HG03342 (cell line): ENCODE measurements at regions not wholly inside any gene's neighbourhood (a gene's known extent, or its start where the extent isn't known, plus 50 kb on each side); places are given as distances from the start of the nearest gene placed in this dataset.

Experiments
- ATAC-seq: cut with Tn5 transposase; IDR thresholded peaks from one replicate; pipeline ENCODE4 v1.9.1; 2021; ENCODE audit warnings: mild to moderate bottlenecking, moderate library complexity; ENCODE audit not compliant: unreplicated experiment

GRCh38 chr13:33512880-33513554 lies 227.5 kb upstream of the STARD13 start:
- ATAC-seq: no peak

GRCh38 chr13:33514362-33514761 lies 228.8 kb upstream of the STARD13 start:
- ATAC-seq: no peak

DNA sequence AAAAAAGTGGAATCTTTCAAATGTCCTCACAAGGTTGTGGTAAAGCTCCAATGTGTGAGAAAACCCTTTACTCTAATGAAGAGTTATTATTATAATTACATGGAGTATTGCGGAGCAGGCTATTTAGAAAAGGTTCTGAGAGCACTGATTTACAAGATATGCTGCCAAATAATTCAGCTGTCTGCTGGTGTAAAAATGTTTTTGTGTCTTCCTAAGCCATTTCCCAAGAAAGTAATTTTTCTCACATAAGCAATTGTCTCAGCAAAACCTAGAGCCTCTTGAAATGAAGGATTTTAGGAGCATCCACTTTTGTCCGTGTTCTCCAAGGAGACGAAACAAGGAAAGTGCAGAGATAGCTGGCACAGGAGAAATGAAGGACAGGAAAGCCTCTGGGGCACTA lies 229.6 kb upstream of the STARD13 start:
- ATAC-seq: no peak

- ATAC-seq: no peak
Measured at GRCh38 chr13:33518452-33518851, 232.9 kb upstream of the STARD13 start.

DNA sequence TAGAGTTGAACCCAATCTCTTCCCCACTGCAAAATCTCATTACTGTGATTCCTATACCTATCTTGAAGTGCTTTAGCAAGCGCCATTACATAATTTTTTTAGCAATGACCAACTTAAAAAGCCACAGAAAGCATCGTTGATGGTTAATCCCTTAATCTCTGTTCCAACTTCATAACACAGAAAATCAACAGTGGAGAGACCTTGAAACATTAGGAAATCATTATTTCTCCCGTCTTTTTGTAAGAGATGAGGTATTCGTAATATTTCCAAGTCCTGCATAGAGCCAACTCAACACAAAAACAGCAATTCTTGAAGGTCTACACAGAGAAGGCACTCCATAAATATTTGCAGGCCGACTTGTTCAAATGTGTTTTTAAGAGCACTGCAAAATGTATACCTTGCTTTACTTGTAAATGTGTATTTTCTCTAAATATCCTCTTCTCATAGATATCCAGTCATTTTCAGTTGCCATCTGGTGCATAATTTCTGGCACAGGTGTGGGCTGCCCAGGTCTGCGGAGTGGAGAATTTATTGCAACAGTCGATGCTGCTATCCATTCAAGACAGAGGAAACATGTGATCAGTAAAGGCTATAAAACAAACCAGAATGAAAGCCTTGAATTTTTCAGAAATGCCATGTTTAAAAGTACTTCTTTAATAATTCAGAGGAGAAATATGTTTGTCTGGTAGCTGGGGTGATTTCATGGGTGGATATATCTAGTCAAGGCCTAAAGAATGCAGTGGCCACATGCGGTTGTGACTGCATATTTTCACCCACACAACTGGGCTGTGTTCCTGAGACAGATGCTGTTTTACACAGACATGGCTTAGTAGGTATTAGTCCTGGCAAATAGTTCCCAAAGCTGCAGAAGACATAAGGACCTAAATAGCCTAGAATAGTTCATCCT lies 234.3 kb upstream of the STARD13 start:
- ATAC-seq: no peak

DNA sequence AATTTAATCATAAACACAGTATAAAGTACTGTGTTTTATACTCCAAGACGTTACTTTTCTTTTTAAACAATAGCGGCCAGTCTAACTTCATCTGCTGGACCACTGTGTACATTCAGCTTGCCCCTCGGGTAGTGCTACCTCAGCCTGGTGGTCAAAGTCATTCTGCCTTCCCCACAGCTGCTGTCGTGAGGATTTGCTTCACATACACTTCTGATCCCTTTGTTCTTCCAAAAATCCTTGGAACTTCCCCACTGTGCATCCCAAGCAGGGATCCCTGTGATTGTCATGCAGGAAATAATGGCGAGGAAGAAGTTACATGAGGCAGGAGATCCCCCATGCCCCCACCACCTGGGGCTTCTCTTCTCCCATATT lies 234.9 kb upstream of the STARD13 start:
- no peak for ATAC-seq

DNA sequence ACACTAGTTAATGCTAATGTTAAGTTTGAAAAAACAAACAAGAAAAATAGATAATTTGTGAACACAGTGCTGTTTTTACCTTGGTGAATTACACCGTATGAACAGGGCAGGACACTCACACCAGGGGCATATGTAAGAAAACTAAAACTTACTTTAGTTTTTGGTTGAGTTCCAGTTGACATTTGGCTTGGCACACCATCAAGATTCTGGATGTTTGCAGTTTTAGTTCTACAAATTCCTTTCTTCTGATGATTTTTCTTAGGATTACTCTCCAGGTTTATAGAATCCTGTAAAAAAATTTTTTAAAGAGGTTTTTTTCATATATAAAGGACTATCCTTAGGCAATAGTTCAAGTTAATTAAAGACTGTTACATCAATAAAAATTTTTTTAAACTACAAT lies 238.5 kb upstream of the STARD13 start:
- no peak for ATAC-seq

- no peak for ATAC-seq
Measured at GRCh38 chr13:33525763-33526162, 240.2 kb upstream of the STARD13 start.

DNA sequence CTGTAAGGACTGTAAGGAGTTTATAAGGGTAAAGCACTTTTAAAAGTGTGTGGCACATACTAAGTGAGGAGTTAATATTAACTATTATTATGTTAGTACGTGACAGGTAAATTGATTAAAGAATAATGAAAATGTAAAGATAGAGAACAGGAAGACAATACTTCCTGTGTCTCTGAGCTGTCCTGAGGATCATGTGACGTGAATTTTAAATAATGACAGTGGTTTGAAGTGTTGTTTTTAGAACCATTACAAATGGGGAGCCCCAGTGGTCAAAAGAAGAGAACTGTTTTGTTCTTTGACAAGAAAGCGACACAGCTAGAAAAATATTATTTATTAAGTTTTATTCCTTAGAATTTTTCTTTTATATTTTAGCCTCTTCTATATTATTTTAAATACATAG lies 241.2 kb upstream of the STARD13 start:
- no peak for ATAC-seq

DNA sequence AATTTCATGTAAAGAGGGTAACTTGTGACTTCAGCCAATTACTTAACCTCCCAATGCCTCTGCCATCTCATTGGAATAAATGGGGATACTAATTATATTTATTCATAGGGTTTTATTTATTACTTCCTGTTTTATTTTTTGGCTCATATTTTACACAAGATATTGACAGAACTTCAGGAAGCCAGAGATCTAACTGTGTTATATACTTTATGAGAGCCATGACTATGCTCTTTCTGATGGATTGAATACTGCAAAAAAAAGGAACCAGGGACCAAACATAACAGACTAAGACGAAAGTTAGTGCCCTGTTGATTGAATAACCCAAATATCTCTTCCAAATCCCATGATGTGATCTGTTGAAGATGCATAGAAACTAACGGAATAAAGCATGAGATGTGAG lies 243.3 kb upstream of the STARD13 start:
- ATAC-seq: no peak

DNA sequence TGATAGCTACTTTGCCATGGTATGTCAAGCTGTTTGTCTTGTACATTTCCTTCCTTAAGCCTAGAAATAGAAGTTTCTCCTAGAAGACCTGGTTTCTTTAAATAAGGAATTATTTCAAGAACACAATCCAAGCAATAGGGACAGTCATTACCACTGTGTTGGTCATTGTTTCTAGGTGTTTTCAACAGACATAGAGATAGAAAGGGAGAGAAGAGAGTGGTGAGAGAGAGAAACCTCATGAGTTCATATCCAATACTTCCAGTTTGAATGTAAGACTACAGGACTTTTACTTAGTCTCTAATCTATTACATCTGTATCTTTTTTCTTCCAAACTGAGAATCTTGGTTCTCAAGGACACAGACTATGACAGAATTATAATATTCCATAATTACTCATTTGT lies 245.9 kb upstream of the STARD13 start:
- no peak for ATAC-seq

DNA sequence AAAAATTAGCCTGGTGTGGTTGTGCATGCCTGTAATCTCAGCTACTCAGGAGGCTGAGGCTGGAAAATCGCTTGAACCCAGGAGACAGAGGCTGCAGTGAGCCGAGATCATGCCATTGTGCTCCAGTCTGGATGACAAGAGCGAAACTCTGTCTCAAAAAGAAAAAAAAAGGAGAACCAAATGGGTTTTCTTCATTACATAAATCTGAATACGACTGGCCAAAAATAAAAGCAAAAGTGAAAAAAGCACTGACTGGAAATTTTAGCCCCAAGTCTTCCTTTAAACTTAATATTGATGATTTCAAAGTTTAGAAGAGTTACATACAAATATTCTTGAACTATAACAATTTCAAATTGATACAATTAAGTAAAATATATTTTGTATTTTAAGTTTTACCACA lies 249.5 kb upstream of the STARD13 start:
- no peak for ATAC-seq

DNA sequence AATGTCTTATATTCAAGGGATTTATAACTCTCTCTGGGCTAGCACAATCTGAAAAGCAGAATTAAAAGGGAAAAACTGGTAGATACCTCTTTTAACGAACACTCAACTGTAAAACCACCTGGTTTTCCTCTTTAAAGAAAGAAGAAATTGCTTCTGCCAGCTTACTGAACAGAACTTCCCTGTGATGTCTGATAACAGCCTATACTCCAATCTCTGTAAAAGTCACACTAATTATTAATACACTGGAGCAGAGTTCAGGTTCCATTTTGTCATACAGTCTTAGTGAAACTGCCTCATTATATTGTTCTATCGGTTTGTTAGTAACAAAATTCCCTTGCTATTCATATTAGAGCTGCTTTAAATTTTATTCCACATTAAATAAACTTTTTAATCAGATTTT lies 251.0 kb upstream of the STARD13 start:
- no peak for ATAC-seq

- ATAC-seq: no peak
Measured at GRCh38 chr13:33537026-33537425, 251.5 kb upstream of the STARD13 start.

- ATAC-seq: no peak
Measured at GRCh38 chr13:33537676-33538075, 252.1 kb upstream of the STARD13 start.

DNA sequence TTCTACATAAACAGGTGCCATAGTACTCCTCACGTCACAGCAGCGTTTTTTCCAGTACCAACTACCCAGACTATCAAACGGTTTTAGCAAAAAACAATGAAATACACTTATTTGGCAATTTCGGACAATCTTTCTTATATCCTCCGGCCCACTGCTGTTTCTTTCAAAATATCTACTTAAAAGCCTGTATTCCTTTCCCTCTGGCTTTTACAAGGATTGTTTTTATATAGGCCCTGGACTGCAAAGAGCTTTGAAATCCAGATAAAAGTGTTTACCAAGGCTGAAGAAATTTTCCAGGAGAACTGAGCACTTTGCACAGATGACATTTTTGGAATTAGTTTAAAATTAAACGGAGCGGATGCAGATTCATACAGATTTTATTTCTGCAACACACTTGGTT lies 255.9 kb upstream of the STARD13 start:
- no peak for ATAC-seq

GRCh38 chr13:33541962-33542308 lies 256.4 kb upstream of the STARD13 start:
- ATAC-seq: no peak

GRCh38 chr13:33542309-33543088 lies 256.9 kb upstream of the STARD13 start:
- ATAC-seq: peak; percentile 88

- ATAC-seq: no peak
Measured at GRCh38 chr13:33543089-33543459, 257.5 kb upstream of the STARD13 start.

GRCh38 chr13:33543631-33544265 lies 258.2 kb upstream of the STARD13 start:
- ATAC-seq: no peak

- no peak for ATAC-seq
Measured at GRCh38 chr13:33544308-33544707, 258.8 kb upstream of the STARD13 start.
